Tibial nerve (tissue), 4 donors: ENCODE measurements at regions not wholly inside any gene's neighbourhood (a gene's known extent, or its start where the extent isn't known, plus 50 kb on each side); places are given as distances from the start of the nearest gene placed in this dataset.

ENCODE experiments used
- EP300 ChIP-seq, 2 donors: sonication (generic); formaldehyde crosslinking; IDR thresholded peaks; one replicate each; pipeline ENCODE4 v1.6.1; 2017; ENCODE audit warnings: antibody characterized with exemption in 2 of 2, mild to moderate bottlenecking in 1 of 2
- POLR2A ChIP-seq, 2 donors: fragments of 450-650 bp; IDR thresholded peaks; one replicate each; pipeline ENCODE4 v1.6.1; 2017; ENCODE audit warnings: antibody characterized with exemption in 2 of 2, mild to moderate bottlenecking in 2 of 2, moderate library complexity in 2 of 2
- TF ChIP-seq, protein P1 (sequence below), 5 experiments: fragments of 200-600 bp in 3 of 5; fragments of 450-650 bp in 2 of 5; sonication (generic) in 3 of 5; IDR thresholded peaks; one replicate each; pipeline ENCODE4 v1.5.1; 2016 to 2019; ENCODE audit warnings: antibody characterized with exemption in 5 of 5, mild to moderate bottlenecking in 3 of 5, moderate library complexity in 2 of 5

DNA sequence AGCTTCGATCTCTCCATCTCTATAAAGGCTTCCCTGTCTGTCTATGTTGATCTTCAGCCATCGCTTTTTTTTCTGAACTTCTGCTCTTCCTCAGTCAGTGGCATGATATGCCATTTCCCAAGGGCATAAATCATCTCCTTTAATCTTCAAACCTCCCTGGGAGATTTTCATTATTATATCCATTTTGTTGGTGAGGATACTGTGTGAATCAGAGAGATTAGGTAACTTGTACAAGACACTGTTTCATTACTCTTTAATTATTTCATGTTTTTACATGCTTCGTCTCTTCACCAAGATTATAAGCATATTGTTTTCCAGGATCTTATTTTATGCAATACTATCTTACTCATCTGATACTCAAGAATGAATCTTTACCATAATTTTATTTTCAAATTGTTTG lies 124.8 kb upstream of the ATP11B start:
- TF ChIP-seq, protein P1, sequence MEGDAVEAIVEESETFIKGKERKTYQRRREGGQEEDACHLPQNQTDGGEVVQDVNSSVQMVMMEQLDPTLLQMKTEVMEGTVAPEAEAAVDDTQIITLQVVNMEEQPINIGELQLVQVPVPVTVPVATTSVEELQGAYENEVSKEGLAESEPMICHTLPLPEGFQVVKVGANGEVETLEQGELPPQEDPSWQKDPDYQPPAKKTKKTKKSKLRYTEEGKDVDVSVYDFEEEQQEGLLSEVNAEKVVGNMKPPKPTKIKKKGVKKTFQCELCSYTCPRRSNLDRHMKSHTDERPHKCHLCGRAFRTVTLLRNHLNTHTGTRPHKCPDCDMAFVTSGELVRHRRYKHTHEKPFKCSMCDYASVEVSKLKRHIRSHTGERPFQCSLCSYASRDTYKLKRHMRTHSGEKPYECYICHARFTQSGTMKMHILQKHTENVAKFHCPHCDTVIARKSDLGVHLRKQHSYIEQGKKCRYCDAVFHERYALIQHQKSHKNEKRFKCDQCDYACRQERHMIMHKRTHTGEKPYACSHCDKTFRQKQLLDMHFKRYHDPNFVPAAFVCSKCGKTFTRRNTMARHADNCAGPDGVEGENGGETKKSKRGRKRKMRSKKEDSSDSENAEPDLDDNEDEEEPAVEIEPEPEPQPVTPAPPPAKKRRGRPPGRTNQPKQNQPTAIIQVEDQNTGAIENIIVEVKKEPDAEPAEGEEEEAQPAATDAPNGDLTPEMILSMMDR (IDR thresholded peaks at IDR 0.05), result no peak
- no peak for TF ChIP-seq POLR2A (IDR thresholded peaks at IDR 0.05)
- no peak for TF ChIP-seq EP300 (IDR thresholded peaks at IDR 0.05)
